Suprapubic skin (tissue), 3 donors: ENCODE measurements at regions not wholly inside any gene's neighbourhood (a gene's known extent, or its start where the extent isn't known, plus 50 kb on each side); places are given as distances from the start of the nearest gene placed in this dataset.

Experiments
- CTCF ChIP-seq, 2 donors: fragments of 200-600 bp in 1 of 2; fragments of 450-650 bp in 1 of 2; sonication (generic) in 1 of 2; IDR thresholded peaks; one replicate each; pipeline ENCODE4 v1.5.1; 2016 to 2019; ENCODE audit warnings: antibody characterized with exemption in 2 of 2, mild to moderate bottlenecking in 1 of 2, moderate library complexity in 1 of 2
- POLR2A ChIP-seq, 2 donors: fragments of 450-650 bp; IDR thresholded peaks; one replicate each; pipeline ENCODE4 v1.6.1; 2017; ENCODE audit warnings: antibody characterized with exemption in 2 of 2, mild to moderate bottlenecking in 2 of 2, moderate library complexity in 2 of 2

DNA sequence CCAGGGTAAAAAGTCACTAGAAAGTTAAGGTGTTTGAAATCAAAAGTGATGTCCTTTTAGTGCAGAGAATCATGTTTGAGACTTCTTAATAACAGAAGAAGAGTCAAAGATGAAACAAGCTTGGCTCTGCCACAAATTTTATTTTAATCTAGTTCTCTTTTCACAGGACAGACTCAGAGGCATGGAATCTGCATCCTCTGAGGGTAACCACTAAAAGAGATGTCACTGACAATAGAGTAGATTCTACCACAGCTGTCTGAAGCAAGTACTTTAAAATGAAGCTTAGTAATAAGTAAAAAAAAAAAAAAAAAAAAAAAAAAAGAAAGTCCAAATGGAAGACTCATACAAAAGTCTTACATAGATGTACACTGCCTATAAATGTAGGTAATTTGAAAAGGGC is 519.7 kb upstream of the PRMT6 start:
- TF ChIP-seq POLR2A (IDR thresholded peaks at IDR 0.05) (no peak), CTCF (IDR thresholded peaks at IDR 0.05) (no peak)
